ENCODE measurements at regions not wholly inside any gene's neighbourhood (a gene's known extent, or its start where the extent isn't known, plus 50 kb on each side); places are given as distances from the start of the nearest gene placed in this dataset.

GRCh38 chr5:124538931-124539330 is 207.5 kb downstream of the ZNF608 start:
- no peak overlapping the region for H3K9ac ChIP-seq (replicated peaks in 1 of 4; ENCODE audit: extremely low read depth in 1 of 4, low read depth in 3 of 4, low read length in 3 of 4)
- no peak overlapping the region for H4K5ac ChIP-seq (ENCODE audit: insufficient read length, low read depth, low read length)
- no peak overlapping the region for H2AK5ac ChIP-seq (ENCODE audit: low read depth, low read length)
- no peak for DNase-seq (ENCODE audit: low read depth in 1 of 2, low spot score in 2 of 2)
- ChIA-PET CTCF (ENCODE audit: partially characterized antibody) (no interaction called here), POLR2A (ENCODE audit: partially characterized antibody) (no interaction called here)
- no peak overlapping the region for H3K18ac ChIP-seq (ENCODE audit: extremely low read depth, low read length)
- no peaks in the 10 kb centered on the region for H3K23me2 ChIP-seq (ENCODE audit: low read depth, low read length)
- no peak overlapping the region for H2BK120ac ChIP-seq (replicated peaks; ENCODE audit: low read depth, low read length)
- no peak overlapping the region for H3K56ac ChIP-seq (replicated peaks; ENCODE audit: insufficient read length, low read depth, low read length)
- H3K36me3 ChIP-seq (ENCODE audit: control insufficient read depth in 2 of 4, insufficient read depth in 4 of 4, low read length in 3 of 4): no peaks in the 10 kb centered on the region
- no peak overlapping the region for H4K8ac ChIP-seq (ENCODE audit: extremely low read depth, insufficient read depth, low read length)
- H3K27me3 ChIP-seq (replicated peaks in 1 of 4; ENCODE audit: control insufficient read depth in 3 of 4, extremely low read depth in 1 of 4, insufficient read depth in 3 of 4, low read length in 3 of 4): no peaks in the 10 kb centered on the region
- H3K79me1 ChIP-seq (ENCODE audit: low read depth, low read length): 0 out of 2 replicates have a peak, but pooled peaks cover 2% of the 10 kb centered on the region
- 95% methylated on average over 1 of the region's 1 CpG; no CpG with 5 or more reads in 1 of the 2 experiments for WGBS, 2 experiments (ENCODE audit: extremely low coverage in 1 of 2, insufficient coverage in 1 of 2, insufficient read length in 1 of 2, insufficient replicate concordance in 2 of 2, low coverage in 1 of 2, low lambda C conversion rate in 2 of 2, missing lambda C conversion rate in 1 of 2)
- H4K91ac ChIP-seq (replicated peaks; ENCODE audit: insufficient read length, low read length): no peak overlapping the region
- no peak overlapping the region for H2BK20ac ChIP-seq (ENCODE audit: low read length)
- H2AFZ ChIP-seq (ENCODE audit: low read length): no peak overlapping the region
- H3K4me1 ChIP-seq (replicated peaks in 1 of 4; ENCODE audit: control insufficient read depth in 3 of 4, insufficient read depth in 4 of 4, low read length in 3 of 4): no peaks in the 10 kb centered on the region
- H2BK12ac ChIP-seq (ENCODE audit: low read depth, low read length): no peak overlapping the region
- H3K27ac ChIP-seq (ENCODE audit: low read depth, low read length): no peak overlapping the region
- H2BK5ac ChIP-seq (ENCODE audit: low read depth, low read length): no peak overlapping the region
- H3K4ac ChIP-seq (replicated peaks; ENCODE audit: insufficient read length, low read depth, low read length): no peak overlapping the region
- TF ChIP-seq SP2 (IDR thresholded peaks at IDR 0.05; ENCODE audit: low read length): no peak
- TF ChIP-seq BACH1 (IDR thresholded peaks at IDR 0.05; ENCODE audit: low read length): no peak
- TF ChIP-seq PHF8 (conservative IDR thresholded peaks at IDR 0.05; ENCODE audit: low read depth, low read length): no peak
- no peak for TF ChIP-seq RFX5 (IDR thresholded peaks at IDR 0.05; ENCODE audit: borderline replicate concordance, low read depth, low read length)
- no peak for TF ChIP-seq HDAC6 (IDR thresholded peaks at IDR 0.05; ENCODE audit: low read depth, low read length)
- no peak for TF ChIP-seq JUN (IDR thresholded peaks at IDR 0.05; ENCODE audit: low read depth, low read length)
- no peak for TF ChIP-seq TAF1 (IDR thresholded peaks at IDR 0.05; ENCODE audit: low read depth, low read length)
- TF ChIP-seq SAP30 (IDR thresholded peaks at IDR 0.05; ENCODE audit: insufficient read depth, insufficient replicate concordance, low read length): no peak
- no peak for TF ChIP-seq POLR2A (IDR thresholded peaks at IDR 0.05; ENCODE audit: control extremely low read depth in 1 of 2, low read depth in 2 of 2, low read length in 2 of 2)
- H3K23ac ChIP-seq (ENCODE audit: insufficient read length): no peak overlapping the region
- no peak for FAIRE-seq
- H3K4me3 ChIP-seq (ENCODE audit: extremely low read depth in 1 of 4, insufficient read depth in 2 of 4, low read depth in 3 of 4, low read length in 4 of 4): no peak overlapping the region
- H3K14ac ChIP-seq (ENCODE audit: insufficient read length): no peak overlapping the region
- H2BK15ac ChIP-seq (ENCODE audit: low read length): no peak overlapping the region
- H3K9me3 ChIP-seq (ENCODE audit: insufficient read depth in 2 of 2, low read depth in 1 of 2, low read length in 1 of 2): no peaks in the 10 kb centered on the region
- no peaks in the 10 kb centered on the region for H3K79me2 ChIP-seq (ENCODE audit: control insufficient read depth in 1 of 2, insufficient read depth in 2 of 2, low read length in 2 of 2)
- H4K20me1 ChIP-seq (replicated peaks in 1 of 2; ENCODE audit: control insufficient read depth in 1 of 2, insufficient read depth in 2 of 2, low read length in 2 of 2): no peaks in the 10 kb centered on the region
- no peak overlapping the region for H3K4me2 ChIP-seq (ENCODE audit: insufficient read depth in 1 of 2, low read depth in 2 of 2, low read length in 2 of 2)

All from H1 (cell line).